ENCODE measurements at regions not wholly inside any gene's neighbourhood (a gene's known extent, or its start where the extent isn't known, plus 50 kb on each side); places are given as distances from the start of the nearest gene placed in this dataset.

DNA sequence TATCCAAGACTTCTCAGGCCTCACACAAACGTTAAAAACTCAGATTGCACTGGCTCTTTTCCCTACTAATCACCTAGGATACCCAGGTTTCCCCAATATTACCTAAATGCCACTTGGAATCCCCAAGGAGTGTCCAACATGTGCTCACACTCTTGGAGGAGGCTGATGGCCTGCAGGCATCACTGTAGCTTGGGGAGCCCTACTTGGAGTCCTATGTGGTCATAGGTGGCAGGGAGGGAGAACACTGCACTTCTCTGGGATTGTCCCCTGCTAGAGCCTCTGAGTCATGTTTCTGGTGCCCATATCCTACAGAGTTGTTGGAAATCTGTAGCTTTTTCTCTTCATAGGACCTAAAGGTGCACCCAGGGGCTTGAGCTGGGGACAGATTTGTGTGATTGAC is 433.7 kb downstream of the ARHGEF28 start:
- Histone ChIP-seq H3K4me1 (ENCODE audit: control insufficient read depth in 1 of 2, insufficient read depth in 2 of 2, low read length in 2 of 2) (peaks cover 9 to 12% of the 10 kb centered on the region in 2 experiments; a peak in 3 of 4 replicates), H3K4me2 (ENCODE audit: low read length) (no peak overlapping the region), H3K9ac (ENCODE audit: low read length) (no peak overlapping the region), H3K79me2 (ENCODE audit: insufficient read depth, low read length) (no peaks in the 10 kb centered on the region), H3K27me3 (ENCODE audit: insufficient read depth, low read length) (no peaks in the 10 kb centered on the region), H2AFZ (ENCODE audit: low read depth, low read length, poor library complexity, severe bottlenecking) (no peak overlapping the region), H3K36me3 (ENCODE audit: control insufficient read depth in 1 of 2, insufficient read depth in 2 of 2, low read length in 2 of 2) (no peaks in the 10 kb centered on the region), H3K4me3 (replicated peaks in 1 of 2; ENCODE audit: low read depth in 1 of 2, low read length in 2 of 2) (no peak overlapping the region), H3K27ac (ENCODE audit: low read depth, low read length) (no peak overlapping the region), H4K20me1 (ENCODE audit: insufficient read depth) (no peaks in the 10 kb centered on the region), H3K9me2 (ENCODE audit: insufficient read depth) (no peaks in the 10 kb centered on the region), H3K9me3 (ENCODE audit: control insufficient read depth in 1 of 2, insufficient read depth in 1 of 2, low read depth in 1 of 2, low read length in 2 of 2) (no peaks in the 10 kb centered on the region)
- no TSS peak for BruUV-seq (replicated peaks)
- no peak for DNase-seq (ENCODE audit: low read depth, low spot score)
- RAD21 ChIA-PET (ENCODE audit: low non-redundant PET in 1 of 2, low total read pairs in 2 of 2, uncharacterized antibody in 2 of 2, unreplicated experiment in 2 of 2), result no interaction called here
- ATAC-seq, result no peak
- TF ChIP-seq ZNF274 (IDR thresholded peaks at IDR 0.05; ENCODE audit: low read depth, low read length) (no peak), TCF7L2 (IDR thresholded peaks at IDR 0.05; ENCODE audit: borderline replicate concordance, extremely low read depth, insufficient read depth, insufficient read length) (no peak), EGR1 (IDR thresholded peaks at IDR 0.05; ENCODE audit: low read depth) (no peak), SRF (IDR thresholded peaks at IDR 0.05; ENCODE audit: low read depth) (no peak), JUND (IDR thresholded peaks at IDR 0.05) (no peak), POLR2AphosphoS5 (IDR thresholded peaks at IDR 0.05; ENCODE audit: low read depth, low read length) (no peak), REST (IDR thresholded peaks at IDR 0.05; ENCODE audit: low read depth) (no peak), YY1 (IDR thresholded peaks at IDR 0.05; ENCODE audit: extremely low read depth, insufficient replicate concordance, low read depth, low read length) (no peak)
- POLR2A ChIA-PET, result no interaction called here
- intact Hi-C loops (cut with micrococcal nuclease), result loop anchor here (5.0 kb wide), 1 partner anchor 588 kb away; no protein-coding TSS in a partner anchor
- CTCF ChIA-PET, result no interaction called here
